Activated CD4-positive, alpha-beta memory T cell treated with anti-CD3 and anti-CD28 coated beads, Interleukin-2, amount 10 ng/mL, durations not matched to agents 7 days and 5 days (primary cell): ENCODE measurements at regions not wholly inside any gene's neighbourhood (a gene's known extent, or its start where the extent isn't known, plus 50 kb on each side); places are given as distances from the start of the nearest gene placed in this dataset.
"Not testable (repeated sequence)": the region's sequence is repeated elsewhere in the genome, so short reads cannot be mapped to it uniquely, and the experiment has no call there.

Experiments
- CTCF ChIA-PET: fragments of 350-600 bp; sonication (Branson Sonifier 250); formaldehyde crosslinking; loops from one replicate; lab custom pipeline; 2021; ENCODE audit warnings: antibody characterized with exemption, inconsistent platforms; lab: Charles Lee
- POLR2A ChIA-PET: fragments of 350-600 bp; sonication (Branson Sonifier 250); formaldehyde crosslinking; loops from one replicate; lab custom pipeline; 2021; ENCODE audit warnings: antibody characterized with exemption; lab: Charles Lee
- DNase-seq: peaks from one replicate; pipeline ENCODE4 v3.0.0-alpha.2; 2020
- H3K27ac Mint-ChIP-seq: one replicate; pipeline ENCODE4 v1.8.0; 2021; ENCODE audit warnings: mild to moderate bottlenecking, mixed read lengths
- H3K27me3 Mint-ChIP-seq: one replicate; pipeline ENCODE4 v1.8.0; 2021; ENCODE audit warnings: mixed read lengths
- H3K36me3 Mint-ChIP-seq: one replicate; pipeline ENCODE4 v1.8.0; 2021; ENCODE audit warnings: low read depth, mixed read lengths
- H3K4me1 Mint-ChIP-seq: one replicate; pipeline ENCODE4 v1.8.0; 2021; ENCODE audit warnings: mixed read lengths
- H3K4me3 Mint-ChIP-seq: one replicate; pipeline ENCODE4 v1.8.0; 2021; ENCODE audit warnings: mild to moderate bottlenecking, mixed read lengths
- H3K9me3 Mint-ChIP-seq: one replicate; pipeline ENCODE4 v1.8.0; 2021; ENCODE audit warnings: mixed read lengths

DNA sequence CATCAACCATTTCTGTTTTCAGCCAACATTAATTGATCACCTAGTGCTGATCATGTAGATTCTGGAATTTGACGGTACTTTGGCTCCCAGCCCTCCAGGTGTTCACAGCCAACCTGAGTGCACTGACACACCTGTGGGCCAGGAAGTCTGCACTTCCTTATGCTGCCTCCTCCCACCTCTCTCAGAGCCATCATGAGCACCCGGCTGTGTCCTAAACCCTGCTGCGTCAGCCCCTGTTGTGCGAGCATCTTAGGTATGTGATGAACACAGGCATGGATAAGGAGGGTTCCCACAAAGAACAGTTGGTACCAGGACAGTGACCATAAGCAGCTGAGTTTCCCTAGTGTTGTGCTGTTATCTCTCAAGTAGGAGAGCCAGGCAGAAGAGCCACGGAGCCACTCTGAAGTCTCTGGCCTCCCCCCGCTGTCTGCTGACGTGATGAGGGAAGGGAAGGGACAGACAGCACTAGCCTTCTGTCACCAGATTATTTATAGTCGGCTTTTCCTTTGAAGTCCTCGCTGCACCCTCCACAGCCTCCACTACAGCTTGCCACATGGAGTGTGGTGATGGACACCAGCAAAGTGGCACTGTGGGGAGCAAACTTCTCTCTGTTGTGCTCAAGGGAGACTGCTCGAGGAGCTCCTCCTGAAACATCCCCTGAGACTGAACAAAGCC is 162.8 kb upstream of the ANKFN1 start:
- no peak for DNase-seq
- CTCF ChIA-PET, result no interaction called here
- no peaks in the 10 kb centered on the region for H3K27me3 Mint-ChIP-seq
- no peaks in the 10 kb centered on the region for H3K36me3 Mint-ChIP-seq
- POLR2A ChIA-PET, result no interaction called here
- H3K4me3 Mint-ChIP-seq, result no peak overlapping the region
- peaks cover 7% of the 10 kb centered on the region for H3K9me3 Mint-ChIP-seq
- H3K4me1 Mint-ChIP-seq, result no peaks in the 10 kb centered on the region
- no peak overlapping the region for H3K27ac Mint-ChIP-seq

DNA sequence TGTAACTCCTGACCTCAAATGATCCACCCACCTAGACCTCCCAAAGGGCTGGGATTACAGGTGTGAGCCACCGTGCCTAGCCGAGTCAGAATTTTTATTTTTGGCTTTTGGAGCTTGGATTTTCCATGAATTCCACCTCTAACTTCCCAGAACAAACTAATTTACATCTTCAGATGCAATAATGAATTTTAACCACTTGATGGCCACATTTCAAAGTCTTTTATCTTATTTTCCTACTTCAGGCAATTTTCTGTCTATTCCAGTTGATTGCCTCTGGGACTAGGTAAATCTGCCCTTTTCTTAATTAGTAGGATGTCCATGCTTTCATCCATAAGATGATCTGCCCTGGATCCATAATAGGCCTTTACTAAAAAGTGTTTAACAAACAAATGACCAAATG is 156.4 kb upstream of the ANKFN1 start:
- Mint-ChIP-seq H3K36me3 (no peaks in the 10 kb centered on the region), H3K4me1 (no peaks in the 10 kb centered on the region), H3K27ac (no peak overlapping the region), H3K9me3 (peaks cover 9% of the 10 kb centered on the region), H3K4me3 (no peak overlapping the region), H3K27me3 (no peaks in the 10 kb centered on the region)
- ChIA-PET CTCF (no interaction called here), POLR2A (no interaction called here)
- no peak for DNase-seq

DNA sequence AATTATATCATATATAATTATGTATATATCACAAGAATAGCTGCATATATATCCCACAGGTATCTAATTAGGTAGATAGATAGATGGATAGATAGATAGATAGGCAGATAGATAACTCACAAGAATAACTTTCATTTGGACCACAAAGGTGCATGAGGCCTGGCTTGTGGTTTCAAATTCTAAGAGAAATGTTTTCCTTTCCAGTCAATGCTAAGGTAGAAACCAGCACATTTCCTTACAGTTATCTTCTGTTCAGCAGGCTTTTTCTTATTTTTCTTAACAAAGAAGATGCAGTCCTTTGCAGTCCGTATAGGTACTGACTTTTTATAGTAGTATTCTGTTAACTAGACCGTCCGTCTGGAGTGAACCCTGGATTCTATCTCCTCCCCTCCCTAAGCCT is 152.9 kb upstream of the ANKFN1 start:
- Mint-ChIP-seq H3K4me1 (no peaks in the 10 kb centered on the region), H3K9me3 (peaks cover 4% of the 10 kb centered on the region), H3K4me3 (no peak overlapping the region), H3K27me3 (no peaks in the 10 kb centered on the region), H3K27ac (no peak overlapping the region), H3K36me3 (no peaks in the 10 kb centered on the region)
- ChIA-PET POLR2A (no interaction called here), CTCF (no interaction called here)
- no peak for DNase-seq

DNA sequence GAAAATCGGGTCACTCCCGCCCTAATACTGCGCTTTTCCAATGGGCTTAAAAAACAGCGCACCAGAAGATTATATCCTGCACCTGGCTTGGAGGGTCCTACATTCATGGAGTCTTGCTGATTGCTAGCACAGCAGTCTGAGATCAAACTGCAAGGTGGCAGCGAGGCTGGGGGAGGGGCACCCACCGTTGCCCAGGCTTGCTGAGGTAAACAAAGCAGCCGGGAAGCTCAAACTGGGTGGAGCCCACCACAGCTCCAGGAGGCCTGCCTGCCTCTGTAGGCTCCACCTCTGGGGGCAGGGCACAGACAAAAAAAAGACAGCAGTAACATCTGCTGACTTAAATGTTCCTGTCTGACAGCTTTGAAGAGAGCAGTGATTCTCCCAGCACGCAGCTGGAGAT is 150.6 kb upstream of the ANKFN1 start:
- H3K4me3 Mint-ChIP-seq, result not testable (repeated sequence)

DNA sequence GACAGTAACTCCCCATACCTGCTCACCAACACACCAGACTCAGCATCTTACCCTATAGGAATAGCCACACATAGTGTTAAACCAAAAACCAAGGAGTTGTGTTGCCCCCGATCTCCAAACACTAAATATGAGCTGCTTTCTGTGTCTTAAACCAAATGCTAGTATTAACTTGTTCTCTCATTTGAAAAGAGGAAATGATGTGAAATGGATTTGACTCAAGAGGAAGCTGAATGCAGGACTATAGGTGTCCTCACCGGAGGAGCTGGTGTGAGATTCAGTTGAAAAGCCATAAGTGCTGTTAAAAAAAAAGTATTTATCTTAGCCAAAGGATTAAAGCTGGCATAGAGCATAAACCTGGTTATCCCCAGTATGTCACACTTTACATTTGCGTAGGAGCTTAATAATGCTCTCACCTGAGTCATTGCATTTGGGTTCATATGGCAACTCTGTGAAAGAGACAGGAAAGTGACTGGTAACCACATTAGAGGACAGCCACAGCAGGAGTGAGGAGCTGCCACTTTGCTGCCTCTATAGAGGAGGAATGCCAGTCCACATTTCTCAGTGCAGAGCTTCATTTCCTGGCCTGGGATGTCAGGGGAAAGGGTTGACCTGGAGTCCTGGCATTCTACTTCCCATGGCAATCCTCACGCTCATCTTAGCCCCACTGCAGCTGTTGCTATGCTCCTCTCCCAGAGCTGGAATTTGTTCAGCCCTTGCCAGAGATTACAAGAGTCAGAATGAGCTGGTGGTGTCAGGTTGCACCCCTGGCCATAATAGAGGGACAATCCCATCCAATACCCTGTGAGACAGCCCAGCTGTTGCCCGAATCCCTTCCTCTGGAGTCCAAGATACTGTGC is 143.3 kb upstream of the ANKFN1 start:
- ChIA-PET CTCF (interaction anchor here (0.6 kb wide), 1 partner anchor 618 kb away, joined by 8 read pairs; no protein-coding TSS in a partner anchor), POLR2A (interaction anchor here (0.6 kb wide), 1 partner anchor 227 kb away, joined by 3 read pairs; no protein-coding TSS in a partner anchor)
- H3K27ac Mint-ChIP-seq, result no peak overlapping the region

More for the DNA sequence above, 150.6 kb upstream of the ANKFN1 start:
- H3K9me3 Mint-ChIP-seq, H3K4me1 Mint-ChIP-seq, CTCF ChIA-PET, DNase-seq, H3K36me3 Mint-ChIP-seq, H3K27me3 Mint-ChIP-seq, POLR2A ChIA-PET, H3K27ac Mint-ChIP-seq: not testable (repeated sequence)

DNA sequence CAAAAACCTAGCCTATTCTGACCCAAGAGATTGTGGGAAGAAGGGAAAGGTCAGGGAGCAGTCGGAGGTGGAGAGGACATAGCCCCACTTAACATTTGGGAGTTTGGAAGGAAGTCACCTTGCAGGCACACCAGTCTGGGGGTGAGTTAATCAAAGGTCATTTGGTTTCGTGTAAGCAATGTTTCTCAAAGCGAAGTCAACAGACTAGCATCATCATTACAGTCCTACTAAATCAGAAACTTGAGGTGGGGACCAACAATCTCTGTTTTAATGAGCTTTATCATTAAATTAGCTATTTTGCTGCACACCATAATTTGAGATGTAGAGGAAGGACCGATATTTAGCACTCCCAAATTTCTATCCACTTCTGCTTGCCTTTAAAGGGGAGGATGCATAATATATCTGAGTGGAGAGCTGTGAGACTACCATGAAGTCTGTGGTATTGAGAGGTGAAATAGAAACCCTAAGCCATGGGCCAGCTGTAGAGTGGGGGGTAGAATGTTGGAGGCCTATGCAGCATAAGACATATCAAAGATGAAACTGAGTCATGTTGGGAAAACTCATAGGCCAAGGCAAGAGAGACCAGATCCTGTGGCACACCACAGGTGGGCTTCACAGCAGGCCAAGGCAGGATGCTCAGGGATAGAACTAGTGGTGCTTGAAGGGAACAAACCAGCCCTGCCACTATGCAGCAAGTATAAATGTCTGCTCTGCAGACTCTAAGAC is 141.7 kb upstream of the ANKFN1 start:
- Mint-ChIP-seq H3K36me3 (no peaks in the 10 kb centered on the region), H3K27ac (no peak overlapping the region), H3K9me3 (peaks cover 3% of the 10 kb centered on the region), H3K27me3 (no peaks in the 10 kb centered on the region), H3K4me3 (no peak overlapping the region), H3K4me1 (no peaks in the 10 kb centered on the region)
- POLR2A ChIA-PET, result no interaction called here
- DNase-seq, result no peak
- CTCF ChIA-PET, result no interaction called here

More for the DNA sequence above, 143.3 kb upstream of the ANKFN1 start:
- Mint-ChIP-seq H3K36me3 (no peaks in the 10 kb centered on the region), H3K4me3 (no peak overlapping the region), H3K9me3 (peaks cover 3% of the 10 kb centered on the region), H3K27me3 (no peaks in the 10 kb centered on the region), H3K4me1 (no peaks in the 10 kb centered on the region)
- no peak for DNase-seq

DNA sequence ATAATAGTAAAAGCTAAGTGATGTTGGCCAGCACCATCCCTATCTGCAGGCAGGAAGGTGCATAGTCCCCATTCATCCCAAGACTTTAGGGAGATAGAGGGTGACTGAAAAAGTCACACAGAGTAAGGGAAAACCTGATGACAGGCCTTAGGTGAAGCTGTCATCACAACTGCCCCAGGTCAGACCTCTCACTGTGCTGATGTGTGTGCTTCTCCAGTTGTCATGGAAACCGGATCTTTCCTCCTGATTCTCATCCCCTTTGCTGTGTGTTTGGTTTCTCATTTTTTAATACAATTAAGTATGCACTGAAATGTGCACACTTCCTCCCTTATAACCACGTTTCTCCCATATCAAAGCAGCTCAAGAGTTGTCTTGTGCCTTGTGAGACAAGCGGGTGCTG is 135.1 kb upstream of the ANKFN1 start:
- no peak for DNase-seq
- POLR2A ChIA-PET, result no interaction called here

DNA sequence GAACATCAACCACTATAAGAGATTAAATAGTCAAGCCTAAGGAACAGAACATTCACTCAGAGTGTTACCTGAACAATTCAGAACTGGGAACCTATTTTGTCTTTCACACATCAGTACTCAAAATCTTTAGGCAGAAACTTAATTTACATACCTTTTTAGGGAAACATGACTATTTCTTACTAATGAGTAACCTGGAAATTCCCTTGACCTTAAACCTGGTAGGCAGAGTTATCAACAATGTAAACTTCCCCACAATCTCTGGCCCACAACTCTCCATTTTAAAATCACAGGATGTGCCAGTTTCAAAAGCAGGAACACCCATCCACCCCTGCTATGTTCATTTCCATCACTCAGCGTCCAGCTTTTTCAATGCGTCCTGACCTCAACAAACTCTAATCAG is 132.9 kb upstream of the ANKFN1 start:
- no peak for DNase-seq
- Mint-ChIP-seq H3K36me3 (no peaks in the 10 kb centered on the region), H3K27ac (no peak overlapping the region), H3K27me3 (no peaks in the 10 kb centered on the region), H3K4me3 (no peak overlapping the region), H3K9me3 (peaks cover 3% of the 10 kb centered on the region), H3K4me1 (no peaks in the 10 kb centered on the region)
- ChIA-PET CTCF (no interaction called here), POLR2A (no interaction called here)

More for the DNA sequence above, 135.1 kb upstream of the ANKFN1 start:
- no peaks in the 10 kb centered on the region for H3K4me1 Mint-ChIP-seq
- CTCF ChIA-PET, result no interaction called here
- H3K4me3 Mint-ChIP-seq, result no peak overlapping the region
- H3K27ac Mint-ChIP-seq, result no peak overlapping the region
- H3K36me3 Mint-ChIP-seq, result no peaks in the 10 kb centered on the region
- no peaks in the 10 kb centered on the region for H3K9me3 Mint-ChIP-seq
- H3K27me3 Mint-ChIP-seq, result no peaks in the 10 kb centered on the region

DNA sequence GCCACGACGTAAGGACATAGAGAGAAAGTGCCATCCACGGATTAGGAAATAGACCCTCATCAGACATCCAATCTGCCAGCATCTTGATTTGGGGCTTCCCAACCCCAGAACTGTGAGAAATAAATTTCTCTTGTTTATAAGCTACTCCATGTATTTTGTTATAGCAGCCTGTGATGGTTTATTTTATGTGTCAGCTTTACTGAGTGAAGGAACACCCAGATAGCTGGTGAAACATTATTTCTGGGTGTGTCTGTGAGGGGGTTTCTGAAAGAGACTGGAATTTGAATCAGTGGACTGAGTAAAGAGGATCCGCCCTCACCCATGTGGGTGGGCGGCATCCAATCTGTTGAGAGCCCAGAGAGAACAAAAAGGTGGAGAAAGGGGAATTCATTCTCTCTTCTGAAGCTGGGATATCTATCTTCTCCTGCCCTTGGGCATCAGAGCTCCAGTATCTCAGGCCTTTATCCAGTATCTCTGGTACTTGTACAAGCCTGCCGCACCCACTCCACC is 131.5 kb upstream of the ANKFN1 start:
- peaks cover 3% of the 10 kb centered on the region for H3K9me3 Mint-ChIP-seq
- H3K4me1 Mint-ChIP-seq, result no peaks in the 10 kb centered on the region
- CTCF ChIA-PET, result no interaction called here
- POLR2A ChIA-PET, result no interaction called here
- no peaks in the 10 kb centered on the region for H3K27me3 Mint-ChIP-seq
- no peaks in the 10 kb centered on the region for H3K36me3 Mint-ChIP-seq
- DNase-seq, result no peak
- H3K27ac Mint-ChIP-seq, result no peak overlapping the region
- H3K4me3 Mint-ChIP-seq, result no peak overlapping the region

DNA sequence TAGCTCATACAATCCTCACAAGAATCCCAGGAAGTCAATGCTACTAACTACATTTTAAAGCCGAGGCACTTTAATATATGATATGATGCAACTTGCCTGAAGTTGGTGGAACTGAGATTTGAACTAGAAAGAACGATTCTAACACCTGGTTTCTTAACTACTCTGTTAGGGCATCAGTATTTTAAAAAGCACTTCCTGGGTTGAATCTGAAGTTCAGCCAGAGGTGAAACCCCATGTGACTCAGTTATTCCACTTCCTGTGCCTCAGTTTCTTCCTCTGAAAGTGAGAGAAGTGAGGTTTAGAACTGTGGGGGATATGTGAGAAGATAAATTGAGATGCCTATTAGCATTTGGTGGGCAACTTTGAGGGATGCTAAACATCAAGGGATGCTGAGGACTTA is 129.4 kb upstream of the ANKFN1 start:
- H3K9me3 Mint-ChIP-seq, result peaks cover 3% of the 10 kb centered on the region
- POLR2A ChIA-PET, result no interaction called here
- no peaks in the 10 kb centered on the region for H3K27me3 Mint-ChIP-seq
- no peaks in the 10 kb centered on the region for H3K36me3 Mint-ChIP-seq
- H3K27ac Mint-ChIP-seq, result no peak overlapping the region
- H3K4me1 Mint-ChIP-seq, result no peaks in the 10 kb centered on the region
- CTCF ChIA-PET, result no interaction called here
- no peak for DNase-seq
- H3K4me3 Mint-ChIP-seq, result no peak overlapping the region

DNA sequence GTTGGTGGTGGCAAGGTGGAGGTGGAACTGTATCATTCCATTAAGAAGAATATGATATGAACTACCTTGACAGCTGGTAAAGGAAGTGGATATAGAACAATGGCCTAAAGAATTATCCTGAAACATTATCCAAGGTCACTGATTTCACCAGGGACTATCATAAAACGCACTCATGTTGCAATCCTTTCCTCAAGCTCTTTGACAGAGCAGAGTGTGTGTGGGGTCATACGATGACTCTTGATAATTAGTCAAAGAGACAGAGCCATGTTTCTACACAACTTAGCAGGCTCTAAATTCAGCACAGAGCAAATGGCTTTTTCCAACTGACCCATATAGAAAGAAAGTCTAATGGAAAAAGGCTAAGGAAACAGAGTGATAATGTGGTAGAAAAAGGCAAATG is 126.4 kb upstream of the ANKFN1 start:
- peaks cover 1% of the 10 kb centered on the region for H3K27me3 Mint-ChIP-seq
- POLR2A ChIA-PET, result no interaction called here
- H3K9me3 Mint-ChIP-seq, result peaks cover 3% of the 10 kb centered on the region
- CTCF ChIA-PET, result no interaction called here
- H3K27ac Mint-ChIP-seq, result no peak overlapping the region
- DNase-seq, result no peak
- H3K4me3 Mint-ChIP-seq, result no peak overlapping the region
- no peaks in the 10 kb centered on the region for H3K36me3 Mint-ChIP-seq
- no peaks in the 10 kb centered on the region for H3K4me1 Mint-ChIP-seq

DNA sequence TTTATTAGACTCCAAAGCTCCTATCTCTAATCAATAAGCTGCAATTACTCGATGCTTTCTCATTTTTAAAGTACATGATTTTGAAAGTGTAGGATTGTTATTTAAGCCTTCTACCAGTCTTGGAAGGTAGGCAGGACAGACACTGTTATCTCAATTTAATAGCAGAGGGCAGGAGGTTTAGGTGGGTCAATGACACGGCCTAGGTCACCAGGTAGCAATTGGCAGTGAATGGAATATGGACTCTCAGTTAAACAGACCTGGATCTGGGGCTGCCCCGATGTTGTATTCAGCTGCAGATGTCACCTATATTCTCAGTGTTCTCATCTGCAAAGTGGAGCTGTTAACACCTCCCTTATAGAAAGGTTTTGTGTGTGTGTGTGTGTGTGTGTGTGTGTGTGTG is 124.4 kb upstream of the ANKFN1 start:
- H3K36me3 Mint-ChIP-seq, result no peaks in the 10 kb centered on the region
- peaks cover 1% of the 10 kb centered on the region for H3K27me3 Mint-ChIP-seq
- H3K9me3 Mint-ChIP-seq, result no peaks in the 10 kb centered on the region
- ChIA-PET POLR2A (no interaction called here), CTCF (no interaction called here)
- no peak overlapping the region for H3K27ac Mint-ChIP-seq
- H3K4me1 Mint-ChIP-seq, result no peaks in the 10 kb centered on the region
- no peak for DNase-seq
- no peak overlapping the region for H3K4me3 Mint-ChIP-seq

DNA sequence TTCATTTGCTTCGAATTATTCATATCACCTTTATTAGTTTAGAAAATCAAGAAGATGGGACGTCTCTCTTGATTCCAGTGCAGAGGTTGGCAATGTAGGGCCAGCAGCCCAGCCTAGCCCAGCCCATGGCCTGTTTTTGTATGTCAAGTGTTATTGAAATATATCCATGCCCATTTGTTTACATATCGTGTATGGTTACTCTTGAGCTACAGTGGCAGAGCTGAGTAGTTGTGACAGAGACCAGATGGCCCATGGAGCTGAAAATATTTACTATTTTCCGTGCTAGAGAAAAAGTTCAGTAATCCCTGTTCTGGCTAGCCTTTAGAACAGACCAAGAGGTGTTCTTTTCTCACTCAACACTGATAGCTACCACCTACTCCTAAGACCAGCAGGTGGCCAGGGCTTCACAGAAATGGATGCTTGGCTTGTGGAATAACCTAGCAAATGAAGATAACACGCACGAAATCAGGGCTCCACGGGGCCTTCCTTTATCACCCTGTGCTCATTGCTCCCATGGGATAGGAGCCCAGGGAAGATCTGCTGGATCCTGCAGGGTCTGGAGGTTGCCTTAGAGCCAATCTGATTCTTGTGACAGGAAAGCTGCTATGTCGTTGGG is 123.2 kb upstream of the ANKFN1 start:
- no peaks in the 10 kb centered on the region for H3K4me1 Mint-ChIP-seq
- no peaks in the 10 kb centered on the region for H3K36me3 Mint-ChIP-seq
- ChIA-PET POLR2A (no interaction called here), CTCF (no interaction called here)
- no peak overlapping the region for H3K27ac Mint-ChIP-seq
- DNase-seq, result no peak
- no peak overlapping the region for H3K4me3 Mint-ChIP-seq
- peaks cover 3% of the 10 kb centered on the region for H3K27me3 Mint-ChIP-seq
- H3K9me3 Mint-ChIP-seq, result no peaks in the 10 kb centered on the region
